Gastrocnemius medialis (tissue), 4 donors: ENCODE measurements at regions not wholly inside any gene's neighbourhood (a gene's known extent, or its start where the extent isn't known, plus 50 kb on each side); places are given as distances from the start of the nearest gene placed in this dataset.

Experiments
- CTCF ChIP-seq, 5 experiments: fragments of 450-650 bp in 3 of 5; fragments of 200-600 bp in 2 of 5; sonication (generic) in 2 of 5; IDR thresholded peaks in 4 of 5; conservative IDR thresholded peaks in 1 of 5; 1 replicate in 4 of 5; 2 replicates in 1 of 5; pipeline ENCODE4 v1.5.1; 2016 to 2019; ENCODE audit warnings: antibody characterized with exemption in 5 of 5, mild to moderate bottlenecking in 3 of 5, moderate library complexity in 3 of 5
- POLR2A ChIP-seq, 2 donors: fragments of 450-650 bp; IDR thresholded peaks; one replicate each; pipeline ENCODE4 v1.6.1; 2017; ENCODE audit warnings: antibody characterized with exemption in 2 of 2, mild to moderate bottlenecking in 2 of 2, moderate library complexity in 2 of 2

DNA sequence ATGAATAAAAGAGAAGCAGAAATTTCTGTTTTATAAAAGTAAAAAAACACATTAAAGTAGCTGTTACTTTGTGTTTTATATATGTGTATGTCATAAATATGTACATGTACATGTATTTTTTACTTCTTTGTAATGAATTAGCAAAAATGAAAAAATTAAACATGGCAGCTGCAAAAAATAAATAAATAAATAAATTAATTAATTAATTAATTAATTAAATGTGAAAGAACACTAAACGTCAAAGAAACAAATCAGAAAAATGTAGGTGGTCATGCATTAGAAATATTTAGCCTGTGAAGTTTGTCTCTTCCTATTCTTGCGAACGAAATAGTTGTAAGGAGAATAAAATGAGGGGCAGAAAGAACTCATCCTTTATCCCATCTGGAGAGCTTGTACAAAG is 357.0 kb downstream of the ZIC4 start:
- TF ChIP-seq POLR2A (IDR thresholded peaks at IDR 0.05) (no peak), CTCF (IDR thresholded peaks at IDR 0.05 in 4 of 5, conservative IDR thresholded peaks at IDR 0.05 in 1 of 5) (no peak)
